ENCODE measurements at regions not wholly inside any gene's neighbourhood (a gene's known extent, or its start where the extent isn't known, plus 50 kb on each side); places are given as distances from the start of the nearest gene placed in this dataset.

DNA sequence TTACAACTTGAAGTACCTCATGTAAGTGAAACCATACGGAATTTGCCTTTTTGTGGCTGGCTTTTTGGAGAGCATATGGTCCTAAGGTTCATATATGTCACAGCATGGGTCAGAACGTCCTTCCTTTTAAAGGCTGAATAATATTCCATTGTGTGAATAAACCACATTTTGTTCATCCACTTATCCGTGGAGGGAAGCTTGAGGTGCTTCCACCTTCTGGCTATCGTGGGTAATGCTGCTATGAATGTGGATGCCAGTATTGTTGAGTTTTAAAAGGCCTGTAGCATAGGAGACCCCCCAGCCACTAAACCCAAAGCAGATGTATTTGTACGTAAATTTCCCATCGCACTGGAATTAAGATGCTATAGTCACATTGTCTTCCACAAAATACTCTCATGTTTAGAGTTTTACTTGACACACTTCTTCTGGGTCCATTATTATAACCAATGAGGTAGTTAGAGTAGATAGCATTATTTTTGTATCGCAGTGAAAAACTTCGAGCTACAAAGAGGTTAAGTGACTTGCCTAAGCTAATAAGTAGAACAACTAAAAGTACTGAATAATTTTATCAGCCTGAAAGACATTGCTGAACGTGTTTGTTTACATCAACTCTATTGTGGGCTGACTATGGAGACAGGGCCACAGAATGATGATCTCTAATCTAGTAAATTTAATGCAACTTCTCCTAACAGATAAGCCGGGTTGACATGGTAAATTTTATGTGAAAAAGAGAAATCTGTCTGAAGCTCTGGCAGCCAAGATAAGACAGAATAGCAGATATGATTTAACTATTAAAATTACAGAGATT lies 183.0 kb upstream of the CTBP2 start:
- TF ChIP-seq, protein P1, sequence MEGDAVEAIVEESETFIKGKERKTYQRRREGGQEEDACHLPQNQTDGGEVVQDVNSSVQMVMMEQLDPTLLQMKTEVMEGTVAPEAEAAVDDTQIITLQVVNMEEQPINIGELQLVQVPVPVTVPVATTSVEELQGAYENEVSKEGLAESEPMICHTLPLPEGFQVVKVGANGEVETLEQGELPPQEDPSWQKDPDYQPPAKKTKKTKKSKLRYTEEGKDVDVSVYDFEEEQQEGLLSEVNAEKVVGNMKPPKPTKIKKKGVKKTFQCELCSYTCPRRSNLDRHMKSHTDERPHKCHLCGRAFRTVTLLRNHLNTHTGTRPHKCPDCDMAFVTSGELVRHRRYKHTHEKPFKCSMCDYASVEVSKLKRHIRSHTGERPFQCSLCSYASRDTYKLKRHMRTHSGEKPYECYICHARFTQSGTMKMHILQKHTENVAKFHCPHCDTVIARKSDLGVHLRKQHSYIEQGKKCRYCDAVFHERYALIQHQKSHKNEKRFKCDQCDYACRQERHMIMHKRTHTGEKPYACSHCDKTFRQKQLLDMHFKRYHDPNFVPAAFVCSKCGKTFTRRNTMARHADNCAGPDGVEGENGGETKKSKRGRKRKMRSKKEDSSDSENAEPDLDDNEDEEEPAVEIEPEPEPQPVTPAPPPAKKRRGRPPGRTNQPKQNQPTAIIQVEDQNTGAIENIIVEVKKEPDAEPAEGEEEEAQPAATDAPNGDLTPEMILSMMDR (IDR thresholded peaks at IDR 0.05): peak in 5 of 6 experiments; percentile 40 to 66 (median 54)
- no peak for TF ChIP-seq POLR2A (IDR thresholded peaks at IDR 0.05)

All from esophagus squamous epithelium (tissue), 4 donors.